HG03378 (cell line): ENCODE measurements at regions not wholly inside any gene's neighbourhood (a gene's known extent, or its start where the extent isn't known, plus 50 kb on each side); places are given as distances from the start of the nearest gene placed in this dataset.
"Not testable (repeated sequence)": the region's sequence is repeated elsewhere in the genome, so short reads cannot be mapped to it uniquely, and the experiment has no call there.

Experiments used
- ATAC-seq: cut with Tn5 transposase; IDR thresholded peaks from one replicate; pipeline ENCODE4 v1.9.1; 2021; ENCODE audit warnings: mild to moderate bottlenecking, moderate library complexity; ENCODE audit not compliant: unreplicated experiment

DNA sequence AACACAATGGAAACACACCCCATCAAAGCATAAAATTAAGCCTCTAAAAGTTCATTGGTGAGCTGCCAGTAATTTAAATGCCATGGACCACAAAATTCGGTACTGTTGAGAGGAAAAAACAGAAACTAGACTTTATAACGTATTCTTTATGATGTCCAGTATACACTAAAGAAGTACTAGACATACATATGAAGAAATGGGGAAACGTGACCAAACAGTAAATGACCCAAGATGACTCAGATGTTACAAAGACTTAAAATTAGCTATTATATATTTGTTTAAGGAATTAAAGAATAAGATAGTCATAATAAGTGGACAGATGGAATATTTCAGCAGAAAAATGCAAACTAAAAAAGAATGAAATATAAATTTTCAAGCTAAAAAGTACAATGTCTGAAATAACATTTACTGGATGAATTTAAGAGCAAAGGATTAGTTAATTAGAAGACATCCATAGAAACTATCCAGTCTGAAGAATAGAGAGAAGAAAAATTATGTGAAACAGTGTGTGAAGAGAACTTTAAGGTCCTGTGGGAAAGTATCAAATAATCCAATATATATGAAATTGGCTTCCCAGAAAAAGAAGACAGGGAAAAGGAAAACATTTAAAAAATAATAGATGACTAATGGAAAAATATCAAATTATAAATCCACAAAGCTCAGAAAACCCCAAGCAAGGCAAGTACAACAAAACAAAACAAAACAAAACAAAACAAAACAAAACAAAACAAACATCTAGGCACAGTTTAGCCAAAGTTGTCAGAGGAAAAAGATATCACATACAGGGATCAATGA lies 69.4 kb downstream of the SAMD9 start:
- no peak for ATAC-seq

DNA sequence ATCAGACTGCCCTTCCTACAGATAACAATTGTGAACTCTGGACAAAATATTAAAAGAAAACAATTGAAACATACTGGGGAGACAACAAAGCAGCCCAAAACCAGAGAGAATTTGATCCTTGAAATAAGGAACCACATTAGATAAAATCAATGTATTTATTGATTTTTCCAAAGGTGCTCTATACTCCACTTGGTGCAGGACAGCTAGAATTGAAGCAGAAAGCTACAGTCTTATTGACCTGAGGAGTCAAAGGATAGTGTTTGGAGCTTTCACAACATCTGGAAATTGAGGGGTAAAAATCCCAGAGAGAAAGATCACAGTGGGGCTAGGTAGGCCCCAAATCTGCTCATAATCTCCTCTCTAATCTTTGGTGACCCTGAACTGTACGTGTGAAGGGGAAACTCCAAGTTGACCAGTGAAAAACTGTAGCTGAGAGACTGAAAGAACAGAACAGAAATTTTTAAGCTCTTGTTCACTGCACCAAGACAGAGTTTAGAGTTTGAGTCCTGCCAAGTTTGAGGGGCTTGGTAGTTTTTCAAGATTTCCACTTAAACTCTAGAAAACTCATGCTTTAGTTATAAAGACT lies 70.2 kb downstream of the SAMD9 start:
- ATAC-seq, result peak; percentile 56

DNA sequence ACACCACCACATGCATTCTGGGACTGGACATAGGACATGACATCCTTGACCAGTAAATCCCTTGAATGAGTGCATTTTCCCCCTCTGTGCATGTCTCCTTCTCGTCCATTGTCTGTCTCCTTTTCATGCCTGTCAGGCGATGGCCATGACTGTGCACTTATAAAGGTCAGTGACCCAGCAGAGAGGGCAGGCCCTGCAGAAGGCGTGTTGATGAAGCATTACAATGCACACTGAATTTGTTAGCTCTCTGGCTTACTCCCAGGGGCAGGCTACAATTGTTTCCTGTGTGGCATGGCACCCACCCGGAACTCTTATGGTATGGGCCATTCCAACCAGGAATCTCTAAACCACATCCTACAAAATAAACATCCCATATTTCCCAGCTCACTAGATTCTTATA lies 71.1 kb downstream of the SAMD9 start:
- ATAC-seq, result no peak

GRCh38 chr7:93044147-93044810 lies 73.5 kb downstream of the SAMD9 start:
- no peak for ATAC-seq

GRCh38 chr7:93043385-93043985 lies 74.3 kb downstream of the SAMD9 start:
- ATAC-seq, result no peak

- ATAC-seq, result no peak
Measured at GRCh38 chr7:93040355-93040754, 77.4 kb downstream of the SAMD9 start.

DNA sequence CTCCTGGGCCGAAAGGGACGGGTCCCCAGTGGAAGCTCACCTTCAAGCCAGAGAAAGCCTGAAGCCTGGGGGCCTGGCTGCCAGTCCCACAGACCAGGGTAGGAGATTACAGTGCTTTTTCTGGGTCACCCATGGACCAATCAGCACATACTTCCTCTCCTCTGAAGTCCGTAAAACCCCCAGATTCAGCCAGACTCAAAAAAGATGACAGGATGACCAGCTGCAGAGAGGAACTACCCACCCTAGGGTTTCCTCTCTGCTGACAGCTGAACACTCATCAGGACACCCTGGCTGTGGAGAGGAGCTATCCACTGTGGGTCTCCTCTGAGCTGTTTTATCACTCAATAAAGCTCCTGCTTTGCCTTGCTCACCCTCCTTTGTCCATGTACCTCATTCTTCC lies 78.0 kb downstream of the SAMD9 start:
- no peak for ATAC-seq

DNA sequence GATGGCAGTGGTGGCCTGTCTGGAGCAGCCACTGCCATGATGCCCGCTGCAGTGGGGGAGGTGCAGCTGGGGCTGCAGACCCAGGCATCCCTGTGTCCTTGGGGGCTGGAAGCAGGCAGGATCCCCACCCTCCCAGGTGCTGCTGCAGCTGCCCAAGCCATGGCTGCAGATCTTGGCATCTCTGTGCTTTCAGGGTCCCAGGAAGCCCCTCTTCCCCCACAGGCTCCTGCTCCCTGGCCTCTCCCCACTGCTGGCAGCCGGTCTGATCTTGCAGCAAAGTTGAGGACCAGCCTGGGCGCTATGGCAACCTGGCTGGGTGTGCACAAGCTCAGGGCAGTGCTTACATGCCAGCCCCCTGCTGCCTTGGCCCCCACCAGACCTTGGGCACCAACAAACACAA lies 78.5 kb downstream of the SAMD9 start:
- ATAC-seq, result no peak

GRCh38 chr7:93036807-93037206 lies 81.0 kb downstream of the SAMD9 start:
- peak; percentile 94 for ATAC-seq

- ATAC-seq, result no peak
Measured at GRCh38 chr7:93036149-93036640, 81.6 kb downstream of the SAMD9 start.

- ATAC-seq, result no peak
Measured at GRCh38 chr7:93031795-93032194, 86.0 kb downstream of the SAMD9 start.

GRCh38 chr7:93030605-93031225 lies 87.1 kb downstream of the SAMD9 start:
- ATAC-seq, result no peak

GRCh38 chr7:93029056-93029455 lies 88.7 kb downstream of the SAMD9 start:
- ATAC-seq, result no peak

- no peak for ATAC-seq
Measured at GRCh38 chr7:93028610-93029009, 89.2 kb downstream of the SAMD9 start.

GRCh38 chr7:93027044-93027443 lies 90.7 kb downstream of the SAMD9 start:
- ATAC-seq, result no peak

DNA sequence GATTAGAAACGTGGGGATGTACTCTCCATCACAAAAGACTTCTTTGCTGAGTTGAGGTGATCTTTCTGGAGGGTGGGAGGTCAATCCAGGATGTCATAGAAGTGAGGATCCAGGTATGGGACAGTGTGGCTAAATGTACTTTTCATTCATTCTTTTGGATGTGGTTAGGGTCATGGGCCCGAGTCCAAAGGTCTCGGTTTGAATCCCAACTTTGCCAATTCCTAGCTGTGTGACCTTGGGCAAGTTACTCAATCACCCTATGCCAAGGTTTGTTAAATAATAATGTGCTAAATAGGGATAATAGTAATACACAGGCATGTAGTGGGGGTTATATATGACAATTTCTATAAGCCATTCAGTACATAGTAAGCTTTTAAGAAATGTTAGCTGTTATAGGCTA lies 91.4 kb downstream of the SAMD9 start:
- no peak for ATAC-seq

GRCh38 chr7:93025389-93025788 lies 92.4 kb downstream of the SAMD9 start:
- no peak for ATAC-seq

DNA sequence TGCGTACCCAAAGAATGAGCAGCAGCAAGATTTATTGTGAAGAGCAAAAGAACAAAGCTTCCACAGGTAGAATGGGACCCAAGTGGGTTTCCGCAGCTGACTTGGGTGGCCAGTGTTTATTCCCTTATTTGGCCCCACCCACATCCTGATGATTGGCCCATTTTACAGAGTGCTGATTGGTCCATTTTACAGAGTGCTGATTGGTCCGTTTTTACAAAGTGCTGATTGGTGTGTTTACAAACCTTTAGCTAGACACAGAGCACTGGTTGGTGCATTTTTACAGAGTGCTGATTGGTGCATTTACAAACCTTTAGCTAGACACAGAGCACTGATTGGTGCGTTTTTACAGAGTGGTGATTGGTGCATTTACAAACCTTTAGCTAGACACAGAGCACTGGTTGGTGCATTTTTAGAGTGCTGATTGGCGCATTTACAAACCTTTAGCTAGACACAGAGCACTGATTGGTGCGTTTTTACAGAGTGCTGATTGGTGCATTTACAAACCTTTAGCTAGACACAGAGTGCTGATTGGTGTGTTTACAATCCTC lies 94.8 kb downstream of the SAMD9 start:
- ATAC-seq, result not testable (repeated sequence)

DNA sequence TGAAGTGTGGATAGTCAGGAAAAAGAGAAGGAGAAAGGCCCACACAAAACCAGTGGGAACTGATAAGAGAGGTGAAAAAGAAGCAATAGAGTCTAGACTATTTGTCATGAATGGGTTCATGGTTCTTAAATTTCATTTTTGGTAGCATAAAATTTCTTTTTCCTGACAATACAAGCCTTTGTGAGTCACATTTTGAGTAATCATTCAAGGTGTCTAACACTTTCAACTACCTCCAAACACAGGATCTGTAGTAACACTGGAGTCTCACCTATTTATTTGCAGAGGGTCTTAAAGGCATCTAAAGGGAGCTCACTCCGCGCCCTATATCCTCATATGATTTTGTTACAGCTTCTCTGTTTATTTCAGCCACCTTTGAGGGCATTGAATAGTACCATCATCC lies 96.0 kb downstream of the SAMD9 start:
- no peak for ATAC-seq

DNA sequence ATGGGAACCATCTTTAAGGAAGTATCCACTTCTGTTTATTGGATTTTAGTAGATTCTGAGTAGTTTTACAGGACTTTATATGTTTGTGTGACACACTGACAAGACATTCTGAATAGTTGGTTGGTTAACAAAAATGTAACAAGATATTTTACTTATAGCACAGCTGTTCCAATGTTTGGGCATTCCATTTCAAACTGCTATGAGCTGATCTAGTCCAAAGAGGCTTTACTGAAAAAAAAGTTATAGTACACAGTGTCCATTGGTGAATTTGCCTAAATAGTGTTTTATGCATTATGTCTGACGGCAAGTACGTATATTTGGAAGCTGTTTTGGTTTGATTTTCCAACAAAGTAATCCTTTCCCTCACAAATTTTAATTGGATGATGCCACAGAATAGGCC lies 99.1 kb downstream of the SAMD9 start:
- no peak for ATAC-seq
